Tibial nerve (tissue), 4 donors: ENCODE measurements at regions not wholly inside any gene's neighbourhood (a gene's known extent, or its start where the extent isn't known, plus 50 kb on each side); places are given as distances from the start of the nearest gene placed in this dataset.
"Not testable (repeated sequence)": the region's sequence is repeated elsewhere in the genome, so short reads cannot be mapped to it uniquely, and the experiment has no call there.

Experiments used
- DNase-seq, 2 donors: peaks; one replicate each; pipeline ENCODE4 v3.0.0-alpha.2; 2019; ENCODE audit warnings: low spot score in 2 of 2
- H3K27ac ChIP-seq, 4 donors: fragments of 200-600 bp; sonication (generic) in 3 of 4; one replicate each; pipeline ENCODE4 v1.5.1; 2017 to 2019; ENCODE audit warnings: mild to moderate bottlenecking in 1 of 4
- H3K27me3 ChIP-seq, 2 donors: fragments of 200-600 bp; sonication (generic) in 1 of 2; one replicate each; pipeline versions ENCODE4 v1.5.1 to v1.6.0; 2017 to 2019
- H3K36me3 ChIP-seq, 3 donors: fragments of 200-600 bp; sonication (generic); one replicate each; pipeline ENCODE4 v1.5.1; 2018 to 2019
- H3K4me1 ChIP-seq, 4 donors: fragments of 200-600 bp; sonication (generic) in 3 of 4; one replicate each; pipeline ENCODE4 v1.5.1; 2017 to 2019
- H3K4me3 ChIP-seq, 4 donors: fragments of 200-600 bp; sonication (generic) in 3 of 4; one replicate each; pipeline ENCODE4 v1.5.1; 2017 to 2019; ENCODE audit warnings: mild to moderate bottlenecking in 1 of 4, moderate library complexity in 1 of 4
- H3K9me3 ChIP-seq, 4 donors: fragments of 200-600 bp; sonication (generic) in 3 of 4; one replicate each; pipeline ENCODE4 v1.5.1; 2017 to 2019
- EP300 ChIP-seq, 2 donors: sonication (generic); formaldehyde crosslinking; IDR thresholded peaks; one replicate each; pipeline ENCODE4 v1.6.1; 2017; ENCODE audit warnings: antibody characterized with exemption in 2 of 2, mild to moderate bottlenecking in 1 of 2
- POLR2A ChIP-seq, 2 donors: fragments of 450-650 bp; IDR thresholded peaks; one replicate each; pipeline ENCODE4 v1.6.1; 2017; ENCODE audit warnings: antibody characterized with exemption in 2 of 2, mild to moderate bottlenecking in 2 of 2, moderate library complexity in 2 of 2
- WGBS, 2 donors: methylation state at CpG; one replicate each; pipeline ENCODE4 v1.1.5; 2018; 5-methylcytosine and 5-hydroxymethylcytosine counted together
- TF ChIP-seq, protein P1 (sequence below), 5 experiments: fragments of 200-600 bp in 3 of 5; fragments of 450-650 bp in 2 of 5; sonication (generic) in 3 of 5; IDR thresholded peaks; one replicate each; pipeline ENCODE4 v1.5.1; 2016 to 2019; ENCODE audit warnings: antibody characterized with exemption in 5 of 5, mild to moderate bottlenecking in 3 of 5, moderate library complexity in 2 of 5

DNA sequence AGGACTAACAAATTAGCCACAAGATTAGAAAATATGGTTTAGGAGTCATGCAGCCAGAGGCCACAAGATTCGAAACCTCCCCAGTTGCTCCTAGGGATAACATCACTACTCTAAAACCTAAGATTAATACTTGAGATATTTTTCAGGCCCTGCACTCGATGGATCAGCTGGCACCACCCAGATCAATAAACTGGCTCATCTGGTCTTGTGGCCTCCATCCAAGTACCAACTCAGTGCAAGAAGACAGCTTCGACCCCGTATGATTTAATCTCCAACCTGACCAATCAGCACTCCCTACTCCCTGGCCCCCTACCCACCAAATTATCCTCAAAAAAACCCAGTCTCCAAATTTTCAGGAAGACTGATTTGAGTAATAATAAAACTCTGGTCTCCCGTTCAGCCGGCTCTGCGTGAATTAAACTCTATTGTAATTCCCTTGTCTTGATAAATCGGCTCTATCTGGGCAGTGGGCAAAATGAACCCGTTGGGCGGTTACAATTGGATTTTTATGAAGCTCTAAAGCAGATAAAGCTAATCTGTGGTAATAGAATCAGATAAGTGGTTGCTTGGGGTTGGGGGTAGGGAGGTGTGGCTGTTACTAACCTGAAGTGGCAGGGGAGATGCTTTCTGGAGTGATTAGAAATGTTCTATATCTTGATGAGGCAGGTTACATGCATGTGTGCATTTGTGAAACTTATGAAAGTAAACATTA is 91.8 kb upstream of the ATXN3L start:
- no peaks in the 10 kb centered on the region for H3K9me3 ChIP-seq
- no peaks in the 10 kb centered on the region for H3K27me3 ChIP-seq
- no peak for DNase-seq
- no peaks in the 10 kb centered on the region for H3K4me1 ChIP-seq
- 77 to 81% methylated on average over 10 of the region's 10 CpGs for WGBS, 2 donors
- no peak overlapping the region for H3K4me3 ChIP-seq
- TF ChIP-seq POLR2A (IDR thresholded peaks at IDR 0.05) (no peak), EP300 (IDR thresholded peaks at IDR 0.05) (no peak)
- TF ChIP-seq, protein P1, sequence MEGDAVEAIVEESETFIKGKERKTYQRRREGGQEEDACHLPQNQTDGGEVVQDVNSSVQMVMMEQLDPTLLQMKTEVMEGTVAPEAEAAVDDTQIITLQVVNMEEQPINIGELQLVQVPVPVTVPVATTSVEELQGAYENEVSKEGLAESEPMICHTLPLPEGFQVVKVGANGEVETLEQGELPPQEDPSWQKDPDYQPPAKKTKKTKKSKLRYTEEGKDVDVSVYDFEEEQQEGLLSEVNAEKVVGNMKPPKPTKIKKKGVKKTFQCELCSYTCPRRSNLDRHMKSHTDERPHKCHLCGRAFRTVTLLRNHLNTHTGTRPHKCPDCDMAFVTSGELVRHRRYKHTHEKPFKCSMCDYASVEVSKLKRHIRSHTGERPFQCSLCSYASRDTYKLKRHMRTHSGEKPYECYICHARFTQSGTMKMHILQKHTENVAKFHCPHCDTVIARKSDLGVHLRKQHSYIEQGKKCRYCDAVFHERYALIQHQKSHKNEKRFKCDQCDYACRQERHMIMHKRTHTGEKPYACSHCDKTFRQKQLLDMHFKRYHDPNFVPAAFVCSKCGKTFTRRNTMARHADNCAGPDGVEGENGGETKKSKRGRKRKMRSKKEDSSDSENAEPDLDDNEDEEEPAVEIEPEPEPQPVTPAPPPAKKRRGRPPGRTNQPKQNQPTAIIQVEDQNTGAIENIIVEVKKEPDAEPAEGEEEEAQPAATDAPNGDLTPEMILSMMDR (IDR thresholded peaks at IDR 0.05): no peak
- H3K36me3 ChIP-seq: no peaks in the 10 kb centered on the region
- H3K27ac ChIP-seq: no peak overlapping the region

DNA sequence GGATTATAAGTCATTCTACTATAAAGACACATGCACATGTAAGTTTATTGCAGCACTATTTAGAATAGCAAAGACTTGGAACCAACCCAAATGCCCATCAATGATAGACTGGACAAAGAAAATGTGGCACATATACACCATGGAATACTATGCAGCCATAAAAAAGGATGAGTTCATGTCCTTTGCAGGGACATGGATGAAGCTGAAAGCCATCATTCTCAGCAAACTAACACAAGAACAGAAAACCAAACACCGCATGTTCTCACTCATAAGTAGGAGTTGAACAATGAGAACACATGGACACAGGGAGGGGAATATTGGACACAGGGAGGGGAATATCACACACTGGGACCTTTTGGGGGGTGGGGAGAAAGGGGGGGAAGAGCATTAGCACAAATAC is 88.7 kb upstream of the ATXN3L start:
- WGBS, 2 donors: 90 to 100% methylated on average over 1 of the region's 1 CpG
- H3K27me3 ChIP-seq, DNase-seq, H3K4me3 ChIP-seq, H3K27ac ChIP-seq, H3K36me3 ChIP-seq, H3K4me1 ChIP-seq, H3K9me3 ChIP-seq: not testable (repeated sequence)

DNA sequence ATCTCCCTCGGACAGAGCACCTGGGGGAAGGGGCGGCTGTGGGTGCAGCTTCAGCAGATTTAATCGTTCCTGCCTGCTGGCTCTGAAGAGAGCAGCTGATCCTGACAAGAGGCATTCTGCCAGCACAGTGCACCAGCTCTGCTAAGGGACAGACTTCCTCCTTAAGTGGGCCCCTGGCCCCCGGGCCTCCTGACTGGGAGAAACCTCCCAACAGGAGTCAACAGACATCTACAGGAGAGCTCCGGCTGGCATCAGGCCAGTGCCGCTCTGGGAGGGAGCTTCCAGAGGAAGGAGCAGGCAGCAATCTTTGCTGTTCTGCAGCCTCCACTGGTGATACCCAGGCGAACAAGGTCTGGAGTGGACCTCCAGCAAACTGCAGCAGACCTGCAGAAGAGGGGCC is 84.9 kb upstream of the ATXN3L start:
- DNase-seq, H3K27ac ChIP-seq, H3K27me3 ChIP-seq, H3K4me3 ChIP-seq, H3K9me3 ChIP-seq, H3K36me3 ChIP-seq, H3K4me1 ChIP-seq: not testable (repeated sequence)
- WGBS, 2 donors: 49 to 90% methylated on average over 2 to 7 of the region's 7 CpGs

DNA sequence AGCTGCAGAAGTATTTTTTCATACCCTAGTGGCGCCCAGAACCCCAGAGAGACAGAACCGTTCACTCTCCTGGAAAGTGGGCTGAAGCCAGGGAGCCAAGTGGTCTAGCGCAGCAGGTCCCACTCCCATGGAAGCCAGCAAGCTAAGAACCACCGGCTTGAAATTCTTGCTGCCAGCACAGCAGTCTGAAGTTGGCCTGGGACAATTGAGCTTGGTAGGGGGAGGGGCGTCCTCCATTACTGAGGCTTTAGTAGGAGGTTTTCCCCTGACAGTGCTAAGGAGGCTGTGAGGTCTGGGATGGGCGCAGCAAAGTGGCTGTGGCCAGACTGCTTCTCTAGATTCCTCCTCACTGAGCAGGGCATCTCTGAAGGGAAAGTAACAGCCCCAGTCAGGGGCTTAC is 84.5 kb upstream of the ATXN3L start:
- Histone ChIP-seq H3K4me1 (no peaks in the 10 kb centered on the region), H3K4me3 (no peak overlapping the region), H3K27me3 (no peaks in the 10 kb centered on the region), H3K36me3 (no peaks in the 10 kb centered on the region), H3K27ac (no peak overlapping the region), H3K9me3 (no peaks in the 10 kb centered on the region)
- TF ChIP-seq, protein P1 (IDR thresholded peaks at IDR 0.05): no peak
- no peak for TF ChIP-seq POLR2A (IDR thresholded peaks at IDR 0.05)
- no peak for TF ChIP-seq EP300 (IDR thresholded peaks at IDR 0.05)
- DNase-seq: no peak
- WGBS, 2 donors: 78 to 100% methylated on average over 1 to 5 of the region's 6 CpGs

DNA sequence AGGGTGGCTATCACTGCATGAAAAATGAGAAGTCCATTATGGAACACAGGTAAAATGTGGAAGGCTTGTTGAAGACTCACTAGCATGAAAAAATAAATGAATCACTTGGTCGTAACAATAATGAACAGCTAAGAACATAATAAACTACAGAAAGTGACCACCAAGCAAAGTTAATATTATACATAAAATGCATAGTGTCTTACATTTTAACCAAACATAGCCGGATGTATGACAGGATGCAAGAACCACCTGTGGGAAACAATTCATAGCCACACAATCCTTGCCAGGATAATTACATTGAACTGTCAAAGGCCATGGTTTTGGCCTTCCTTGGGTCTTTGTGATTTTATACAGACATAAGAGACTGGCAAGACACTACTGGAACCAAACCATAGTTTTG is 81.9 kb upstream of the ATXN3L start:
- Histone ChIP-seq H3K9me3 (no peaks in the 10 kb centered on the region), H3K27ac (no peak overlapping the region), H3K36me3 (no peaks in the 10 kb centered on the region), H3K27me3 (no peaks in the 10 kb centered on the region), H3K4me3 (no peak overlapping the region), H3K4me1 (peaks cover 0 to 8% (median 2%) of the 10 kb centered on the region in 4 donors)
- 84 to 96% methylated on average over 2 of the region's 2 CpGs for WGBS, 2 donors
- DNase-seq: no peak
- no peak for TF ChIP-seq EP300 (IDR thresholded peaks at IDR 0.05)
- no peak for TF ChIP-seq POLR2A (IDR thresholded peaks at IDR 0.05)
- TF ChIP-seq, protein P1 (IDR thresholded peaks at IDR 0.05): no peak

DNA sequence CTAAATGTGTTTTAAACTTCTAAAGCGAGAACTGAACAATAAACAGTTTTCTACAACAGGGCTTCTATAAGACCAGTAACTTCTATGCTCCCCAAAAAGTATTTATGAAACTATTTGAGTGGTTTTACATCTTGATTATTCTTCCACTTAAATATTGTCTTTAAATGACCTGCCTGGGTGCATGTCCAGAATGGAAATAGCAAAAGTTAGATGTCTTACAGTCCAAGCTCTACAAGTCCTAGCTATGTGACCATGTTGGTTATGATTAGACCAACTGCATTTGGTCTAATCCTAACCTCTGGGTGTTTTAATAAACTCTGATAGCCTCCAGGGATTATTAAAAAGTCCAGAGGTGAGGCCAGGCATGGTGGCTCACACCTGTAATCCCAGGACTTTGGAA is 79.0 kb upstream of the ATXN3L start:
- no peaks in the 10 kb centered on the region for H3K36me3 ChIP-seq
- peaks cover 0 to 2% of the 10 kb centered on the region in 2 donors for H3K27me3 ChIP-seq
- H3K9me3 ChIP-seq: no peaks in the 10 kb centered on the region
- H3K4me3 ChIP-seq: no peak overlapping the region
- no peak for DNase-seq
- TF ChIP-seq EP300 (IDR thresholded peaks at IDR 0.05): no peak
- TF ChIP-seq POLR2A (IDR thresholded peaks at IDR 0.05): no peak
- TF ChIP-seq, protein P1 (IDR thresholded peaks at IDR 0.05): no peak
- peak overlapping the region in 1 of 4 donors; percentile 44 for H3K27ac ChIP-seq
- 40 to 75% methylated on average over 1 of the region's 1 CpG for WGBS, 2 donors
- peaks cover 0 to 8% (median 2%) of the 10 kb centered on the region in 4 donors for H3K4me1 ChIP-seq
